Pancreas (tissue), 10 donors: ENCODE measurements at regions not wholly inside any gene's neighbourhood (a gene's known extent, or its start where the extent isn't known, plus 50 kb on each side); places are given as distances from the start of the nearest gene placed in this dataset.

ENCODE experiments used
- ATAC-seq, 4 donors: fragments of 200-7000 bp; cut with Tn5 transposase; one replicate each; pipeline versions ENCODE4 v1.8.0 to v1.9.1; 2020; ENCODE audit warnings: mild to moderate bottlenecking in 4 of 4, moderate library complexity in 4 of 4
- DNase-seq, 6 donors: peaks; one replicate each; pipeline ENCODE4 v3.0.0-alpha.2; 2020
- FAIRE-seq: peaks from 2 replicates; lab custom pipeline; 2012; peaks lifted over from hg19 to GRCh38; lab: Jason Lieb, UNC
- H3K27ac ChIP-seq, 4 donors: fragments of 200-600 bp; sonication (generic); 1 replicate in 3 of 4; 2 replicates in 1 of 4; pipeline versions ENCODE4 v1.5.0 to v1.8.0; 2020
- H3K27me3 ChIP-seq, 4 donors: fragments of 200-600 bp; one replicate each; pipeline ENCODE4 v1.8.0; 2021
- H3K36me3 ChIP-seq, 3 donors: fragments of 200-600 bp; sonication (generic) in 1 of 3; one replicate each; pipeline versions ENCODE4 v1.5.0 to v1.8.0; 2020 to 2021
- H3K4me1 ChIP-seq, 3 donors: fragments of 200-600 bp; one replicate each; pipeline ENCODE4 v1.8.0; 2021
- H3K4me3 ChIP-seq, 4 donors: fragments of 200-600 bp; sonication (generic) in 2 of 4; one replicate each; pipeline versions ENCODE4 v1.5.0 to v1.8.0; 2020 to 2021
- H3K9me3 ChIP-seq, 4 donors: fragments of 200-600 bp; one replicate each; pipeline ENCODE4 v1.8.0; 2021
- CTCF ChIP-seq, 4 donors: fragments of 200-600 bp; sonication (generic) in 3 of 4; IDR thresholded peaks; one replicate each; pipeline versions ENCODE4 v1.5.0 to v1.8.0; 2021; ENCODE audit warnings: antibody characterized with exemption in 4 of 4
- WGBS, 2 donors: extraction: QIAGEN DNeasy Blood & Tissue Kit; methylation state at CpG; one replicate each; pipeline ENCODE4 v1.1.7; 2013; 5-methylcytosine and 5-hydroxymethylcytosine counted together
- intact Hi-C, 3 donors: fragments of 100-400 bp; cut with DNase I; formaldehyde crosslinking; loops; one replicate each; pipeline versions ENCODE4 v1.11.1 to v1.14.2; 2022
- donor health status: healthy with polysubstance abuse.
- donor health status: DM: no; HTN: no; CAD: no; lungs with moderate emphysema.
- donor health status: DM: no; HTN: no; CAD: no.
- donor health status: control.
- donor health status: control.
- donor health status: Bipolar disorder and iron deficiency.
- donor health status: DM: yes; HTN: yes; CAD: no.
- donor health status: DM: no; HTN: no; CAD: no.
- donor health status: DM: no; HTN: no; CAD: no.
- donor health status: DM: yes; HTN: yes; CAD: no.

GRCh38 chr1:193819376-193819775 lies 633.0 kb upstream of the B3GALT2 start:
- intact Hi-C loops = no loop called here
- FAIRE-seq (no peak), DNase-seq (no peak), ATAC-seq (no peak)
- H3K36me3 ChIP-seq = no peaks in the 10 kb centered on the region
- H3K27ac ChIP-seq = no peak overlapping the region
- no peaks in the 10 kb centered on the region for H3K4me1 ChIP-seq
- no peak for TF ChIP-seq CTCF (IDR thresholded peaks at IDR 0.05)
- H3K27me3 ChIP-seq = no peaks in the 10 kb centered on the region
- no peak overlapping the region for H3K4me3 ChIP-seq
- H3K9me3 ChIP-seq = no peaks in the 10 kb centered on the region

DNA sequence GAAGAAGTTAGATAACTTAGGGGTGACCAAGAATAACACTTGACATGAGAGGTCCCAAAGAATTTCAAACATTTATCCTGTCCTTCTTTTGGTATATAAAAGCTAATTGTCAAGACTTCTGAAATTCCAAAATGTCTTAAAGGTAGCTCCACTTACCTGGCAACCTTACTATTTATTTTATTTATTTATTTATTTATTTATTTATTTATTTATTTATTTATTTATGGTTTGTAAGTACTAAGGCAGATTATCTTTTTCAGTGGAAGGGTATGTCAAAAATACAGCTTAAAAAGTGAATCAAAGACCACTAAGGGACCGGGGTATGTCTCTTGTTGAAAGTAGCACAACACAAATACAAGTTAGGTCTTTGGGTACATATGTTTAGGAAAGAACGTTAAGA lies 620.8 kb upstream of the B3GALT2 start:
- Histone ChIP-seq H3K36me3 (no peaks in the 10 kb centered on the region), H3K9me3 (no peaks in the 10 kb centered on the region), H3K4me3 (no peak overlapping the region), H3K27me3 (no peaks in the 10 kb centered on the region), H3K27ac (no peak overlapping the region), H3K4me1 (no peaks in the 10 kb centered on the region)
- intact Hi-C loops = no loop called here
- no peak for DNase-seq
- 62 to 69% methylated on average over 2 of the region's 2 CpGs for WGBS, 2 donors
- no peak for FAIRE-seq
- TF ChIP-seq CTCF (IDR thresholded peaks at IDR 0.05) = no peak
- no peak for ATAC-seq

- 49 to 57% methylated on average over 3 of the region's 3 CpGs for WGBS, 2 donors
- DNase-seq (no peak), FAIRE-seq (no peak), ATAC-seq (no peak)
- H3K27ac ChIP-seq = no peak overlapping the region
- no peaks in the 10 kb centered on the region for H3K9me3 ChIP-seq
- H3K36me3 ChIP-seq = no peaks in the 10 kb centered on the region
- intact Hi-C loops = no loop called here
- no peak overlapping the region for H3K4me3 ChIP-seq
- H3K27me3 ChIP-seq = no peaks in the 10 kb centered on the region
- no peaks in the 10 kb centered on the region for H3K4me1 ChIP-seq
- TF ChIP-seq CTCF (IDR thresholded peaks at IDR 0.05) = no peak
Observed at GRCh38 chr1:193806079-193807048, 620.0 kb upstream of the B3GALT2 start.

- no peaks in the 10 kb centered on the region for H3K36me3 ChIP-seq
- FAIRE-seq (no peak), DNase-seq (no peak), ATAC-seq (no peak)
- H3K27me3 ChIP-seq = no peaks in the 10 kb centered on the region
- no peak for TF ChIP-seq CTCF (IDR thresholded peaks at IDR 0.05)
- WGBS, 2 donors = 58 to 72% methylated on average over 6 of the region's 6 CpGs
- H3K4me1 ChIP-seq = no peaks in the 10 kb centered on the region
- H3K4me3 ChIP-seq = no peak overlapping the region
- intact Hi-C loops = no loop called here
- no peak overlapping the region for H3K27ac ChIP-seq
- H3K9me3 ChIP-seq = no peaks in the 10 kb centered on the region
Observed at GRCh38 chr1:193799948-193800690, 613.7 kb upstream of the B3GALT2 start.
